Adrenal gland (tissue), 5 donors: ENCODE measurements at regions not wholly inside any gene's neighbourhood (a gene's known extent, or its start where the extent isn't known, plus 50 kb on each side); places are given as distances from the start of the nearest gene placed in this dataset.

Experiments
- POLR2A ChIP-seq, 2 donors: fragments of 450-650 bp; IDR thresholded peaks; one replicate each; pipeline ENCODE4 v1.6.1; 2017; ENCODE audit warnings: antibody characterized with exemption in 2 of 2, mild to moderate bottlenecking in 2 of 2, moderate library complexity in 1 of 2
- TF ChIP-seq, protein P1 (sequence below), 6 experiments: fragments of 450-650 bp in 4 of 6; fragments of 200-600 bp in 2 of 6; sonication (generic) in 1 of 6; IDR thresholded peaks; 1 replicate in 5 of 6; 2 replicates in 1 of 6; pipeline versions ENCODE4 v1.5.1 to v1.8.0; 2016 to 2021; ENCODE audit warnings: antibody characterized with exemption in 6 of 6, mild to moderate bottlenecking in 2 of 6, moderate library complexity in 1 of 6
- donor health status: DM: no; HTN: no; CAD: no.

DNA sequence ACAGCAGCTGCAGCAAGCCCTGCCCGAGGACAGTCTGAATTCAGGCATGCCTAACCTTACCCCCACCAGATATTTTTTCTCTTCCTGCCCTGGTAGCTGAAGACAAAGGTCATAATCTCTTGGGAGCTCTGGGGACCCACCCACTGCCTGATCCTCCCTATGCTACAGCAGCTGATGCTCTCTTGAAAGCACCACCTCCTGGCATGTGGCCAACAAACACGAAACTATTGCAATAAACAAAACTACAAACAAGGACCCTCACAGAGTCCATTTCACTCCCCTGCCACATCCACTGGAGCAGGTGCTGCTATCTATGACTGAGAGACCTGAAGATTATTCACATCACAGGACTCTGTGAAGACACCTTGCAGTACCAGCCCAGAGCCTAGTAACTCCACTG lies 238.5 kb upstream of the HS3ST5 start:
- TF ChIP-seq, protein P1, sequence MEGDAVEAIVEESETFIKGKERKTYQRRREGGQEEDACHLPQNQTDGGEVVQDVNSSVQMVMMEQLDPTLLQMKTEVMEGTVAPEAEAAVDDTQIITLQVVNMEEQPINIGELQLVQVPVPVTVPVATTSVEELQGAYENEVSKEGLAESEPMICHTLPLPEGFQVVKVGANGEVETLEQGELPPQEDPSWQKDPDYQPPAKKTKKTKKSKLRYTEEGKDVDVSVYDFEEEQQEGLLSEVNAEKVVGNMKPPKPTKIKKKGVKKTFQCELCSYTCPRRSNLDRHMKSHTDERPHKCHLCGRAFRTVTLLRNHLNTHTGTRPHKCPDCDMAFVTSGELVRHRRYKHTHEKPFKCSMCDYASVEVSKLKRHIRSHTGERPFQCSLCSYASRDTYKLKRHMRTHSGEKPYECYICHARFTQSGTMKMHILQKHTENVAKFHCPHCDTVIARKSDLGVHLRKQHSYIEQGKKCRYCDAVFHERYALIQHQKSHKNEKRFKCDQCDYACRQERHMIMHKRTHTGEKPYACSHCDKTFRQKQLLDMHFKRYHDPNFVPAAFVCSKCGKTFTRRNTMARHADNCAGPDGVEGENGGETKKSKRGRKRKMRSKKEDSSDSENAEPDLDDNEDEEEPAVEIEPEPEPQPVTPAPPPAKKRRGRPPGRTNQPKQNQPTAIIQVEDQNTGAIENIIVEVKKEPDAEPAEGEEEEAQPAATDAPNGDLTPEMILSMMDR (IDR thresholded peaks at IDR 0.05), result no peak
- no peak for TF ChIP-seq POLR2A (IDR thresholded peaks at IDR 0.05)
